ENCODE measurements at regions not wholly inside any gene's neighbourhood (a gene's known extent, or its start where the extent isn't known, plus 50 kb on each side); places are given as distances from the start of the nearest gene placed in this dataset.

DNA sequence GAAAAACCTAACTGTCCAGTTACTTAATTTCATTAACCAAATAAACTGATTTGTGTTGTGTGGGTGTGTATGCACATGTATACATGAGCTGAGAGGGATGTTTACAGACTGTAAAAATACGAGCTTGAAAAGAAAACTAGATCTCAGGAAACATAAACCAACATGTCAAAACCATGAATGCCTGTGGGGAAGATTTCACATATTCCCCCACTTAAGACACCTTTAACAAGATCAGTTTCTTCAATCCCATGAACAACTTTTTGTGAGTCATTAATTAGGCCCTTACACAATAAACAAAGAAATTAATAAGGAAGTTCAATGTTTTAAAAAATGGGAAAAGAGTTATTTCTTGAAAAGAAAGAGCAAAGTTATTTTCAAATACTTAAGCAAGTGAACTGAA is 170.8 kb downstream of the ZNF674 start:
- no peak for ATAC-seq
- H3K27ac ChIP-seq: no peak overlapping the region
- 17 to 40% methylated on average over 1 of the region's 1 CpG for WGBS, 2 donors (ENCODE audit: low coverage in 1 of 2)
- TF ChIP-seq POLR2AphosphoS5 (IDR thresholded peaks at IDR 0.05) (no peak), POLR2A (IDR thresholded peaks at IDR 0.05) (no peak), EP300 (IDR thresholded peaks at IDR 0.05) (no peak)
- TF ChIP-seq, protein P1, sequence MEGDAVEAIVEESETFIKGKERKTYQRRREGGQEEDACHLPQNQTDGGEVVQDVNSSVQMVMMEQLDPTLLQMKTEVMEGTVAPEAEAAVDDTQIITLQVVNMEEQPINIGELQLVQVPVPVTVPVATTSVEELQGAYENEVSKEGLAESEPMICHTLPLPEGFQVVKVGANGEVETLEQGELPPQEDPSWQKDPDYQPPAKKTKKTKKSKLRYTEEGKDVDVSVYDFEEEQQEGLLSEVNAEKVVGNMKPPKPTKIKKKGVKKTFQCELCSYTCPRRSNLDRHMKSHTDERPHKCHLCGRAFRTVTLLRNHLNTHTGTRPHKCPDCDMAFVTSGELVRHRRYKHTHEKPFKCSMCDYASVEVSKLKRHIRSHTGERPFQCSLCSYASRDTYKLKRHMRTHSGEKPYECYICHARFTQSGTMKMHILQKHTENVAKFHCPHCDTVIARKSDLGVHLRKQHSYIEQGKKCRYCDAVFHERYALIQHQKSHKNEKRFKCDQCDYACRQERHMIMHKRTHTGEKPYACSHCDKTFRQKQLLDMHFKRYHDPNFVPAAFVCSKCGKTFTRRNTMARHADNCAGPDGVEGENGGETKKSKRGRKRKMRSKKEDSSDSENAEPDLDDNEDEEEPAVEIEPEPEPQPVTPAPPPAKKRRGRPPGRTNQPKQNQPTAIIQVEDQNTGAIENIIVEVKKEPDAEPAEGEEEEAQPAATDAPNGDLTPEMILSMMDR (IDR thresholded peaks at IDR 0.05): no peak
- H3K4me3 ChIP-seq: no peak overlapping the region
- H3K27me3 ChIP-seq: no peaks in the 10 kb centered on the region
- no peaks in the 10 kb centered on the region for H3K4me1 ChIP-seq
- no peaks in the 10 kb centered on the region for H3K9me3 ChIP-seq
- H3K36me3 ChIP-seq: no peaks in the 10 kb centered on the region

DNA sequence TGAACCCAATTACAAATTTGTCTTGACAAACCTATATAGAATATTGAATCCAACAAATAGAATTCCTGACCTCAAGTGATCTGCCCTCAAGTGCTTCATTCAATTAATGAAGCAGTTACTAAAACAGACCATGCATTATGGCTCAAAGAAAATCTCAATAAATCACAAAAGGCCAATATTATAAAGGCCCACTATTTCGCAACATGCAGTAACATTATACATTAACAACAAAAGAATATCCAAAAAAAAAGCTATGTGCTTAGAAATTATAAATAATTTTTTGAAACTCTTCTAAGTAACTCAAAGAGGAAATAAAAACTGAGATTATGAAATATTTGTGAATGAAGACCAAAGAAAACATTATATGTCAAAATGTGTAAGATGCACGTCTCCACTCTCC is 177.7 kb downstream of the ZNF674 start:
- WGBS, 2 donors (ENCODE audit: low coverage in 1 of 2): 65 to 80% methylated on average over 2 of the region's 2 CpGs
- no peak for ATAC-seq
- no peak overlapping the region for H3K27ac ChIP-seq
- no peaks in the 10 kb centered on the region for H3K4me1 ChIP-seq
- TF ChIP-seq POLR2AphosphoS5 (IDR thresholded peaks at IDR 0.05) (no peak), POLR2A (IDR thresholded peaks at IDR 0.05) (no peak), EP300 (IDR thresholded peaks at IDR 0.05) (no peak)
- TF ChIP-seq, protein P1 (IDR thresholded peaks at IDR 0.05): no peak
- H3K36me3 ChIP-seq: no peaks in the 10 kb centered on the region
- H3K4me3 ChIP-seq: no peak overlapping the region
- no peaks in the 10 kb centered on the region for H3K9me3 ChIP-seq
- H3K27me3 ChIP-seq: no peaks in the 10 kb centered on the region

DNA sequence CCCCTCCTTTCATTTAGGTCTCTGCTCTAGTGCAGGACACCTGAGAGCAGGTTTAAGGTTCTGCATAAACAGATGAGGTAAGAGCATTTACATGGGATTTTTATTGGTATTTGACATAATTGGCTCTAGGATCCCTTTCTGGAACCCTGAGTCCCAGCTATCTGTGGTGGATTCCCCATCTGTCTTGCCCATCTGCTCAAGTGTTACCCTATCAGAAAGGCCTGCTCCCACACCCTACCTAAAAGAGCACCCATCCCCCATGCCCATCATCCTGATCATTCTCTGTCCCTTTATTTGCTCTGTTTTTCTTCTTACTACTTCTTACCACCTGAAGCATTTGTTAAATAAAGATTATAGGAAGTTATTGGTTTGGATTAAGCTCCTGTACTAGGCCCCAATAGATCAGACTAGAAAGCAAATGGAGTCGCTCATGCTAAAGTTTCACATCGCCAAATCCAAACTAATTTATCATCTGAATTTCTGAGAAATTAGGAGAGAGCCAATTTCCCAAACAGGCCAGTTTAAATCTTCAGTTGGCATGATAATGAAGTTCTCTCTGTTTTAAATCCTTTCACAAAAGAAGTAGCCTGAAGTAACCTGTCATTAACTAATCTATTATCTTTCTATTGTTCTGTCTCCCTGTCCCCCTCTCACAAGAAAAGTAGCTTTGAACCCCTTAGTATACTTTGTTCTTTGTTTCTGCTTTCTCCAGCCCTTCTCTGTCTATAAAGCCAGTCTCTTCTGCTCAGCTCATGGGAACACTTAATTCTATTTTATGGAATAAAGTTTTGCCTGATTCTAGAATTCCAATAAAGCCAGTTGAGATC is 178.6 kb downstream of the ZNF674 start:
- WGBS, 2 donors (ENCODE audit: low coverage in 1 of 2): 57% methylated on average over 1 of the region's 2 CpGs; no CpG with 5 or more reads in 1 of the 2 donors
- H3K27ac ChIP-seq: no peak overlapping the region
- ATAC-seq: no peak
- no peak overlapping the region for H3K4me3 ChIP-seq
- no peaks in the 10 kb centered on the region for H3K27me3 ChIP-seq
- no peaks in the 10 kb centered on the region for H3K4me1 ChIP-seq
- H3K36me3 ChIP-seq: no peaks in the 10 kb centered on the region
- TF ChIP-seq EP300 (IDR thresholded peaks at IDR 0.05): no peak
- no peak for TF ChIP-seq POLR2AphosphoS5 (IDR thresholded peaks at IDR 0.05)
- no peak for TF ChIP-seq POLR2A (IDR thresholded peaks at IDR 0.05)
- TF ChIP-seq, protein P1 (IDR thresholded peaks at IDR 0.05): no peak
- no peaks in the 10 kb centered on the region for H3K9me3 ChIP-seq

DNA sequence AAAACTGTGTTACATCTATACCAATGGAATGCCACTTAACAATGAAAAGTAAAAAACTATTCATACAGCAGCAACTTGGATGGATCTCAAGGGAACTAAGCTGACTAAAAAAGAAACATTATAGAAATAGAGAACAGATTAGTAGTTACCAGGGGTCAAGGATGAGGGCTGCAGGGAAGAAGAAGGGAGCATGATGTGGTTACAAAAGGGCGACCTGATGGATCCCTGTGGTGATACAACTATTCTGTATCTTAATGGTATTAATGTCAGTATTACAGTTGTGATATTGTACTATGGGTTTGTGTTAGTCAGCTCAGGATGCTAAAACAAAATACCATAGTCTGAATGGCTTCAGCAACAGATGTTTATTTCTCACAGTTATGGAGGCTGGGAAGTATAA is 190.7 kb downstream of the ZNF674 start:
- peaks cover 0 to 7% (median 0%) of the 10 kb centered on the region in 3 donors for H3K9me3 ChIP-seq
- TF ChIP-seq POLR2A (IDR thresholded peaks at IDR 0.05): no peak
- no peak for TF ChIP-seq EP300 (IDR thresholded peaks at IDR 0.05)
- TF ChIP-seq, protein P1 (IDR thresholded peaks at IDR 0.05): no peak
- no peak for TF ChIP-seq POLR2AphosphoS5 (IDR thresholded peaks at IDR 0.05)
- no peaks in the 10 kb centered on the region for H3K36me3 ChIP-seq
- 70 to 71% methylated on average over 1 of the region's 1 CpG for WGBS, 2 donors (ENCODE audit: low coverage in 1 of 2)
- no peak for ATAC-seq
- H3K27ac ChIP-seq: no peak overlapping the region
- no peaks in the 10 kb centered on the region for H3K4me1 ChIP-seq
- no peak overlapping the region for H3K4me3 ChIP-seq
- no peaks in the 10 kb centered on the region for H3K27me3 ChIP-seq

DNA sequence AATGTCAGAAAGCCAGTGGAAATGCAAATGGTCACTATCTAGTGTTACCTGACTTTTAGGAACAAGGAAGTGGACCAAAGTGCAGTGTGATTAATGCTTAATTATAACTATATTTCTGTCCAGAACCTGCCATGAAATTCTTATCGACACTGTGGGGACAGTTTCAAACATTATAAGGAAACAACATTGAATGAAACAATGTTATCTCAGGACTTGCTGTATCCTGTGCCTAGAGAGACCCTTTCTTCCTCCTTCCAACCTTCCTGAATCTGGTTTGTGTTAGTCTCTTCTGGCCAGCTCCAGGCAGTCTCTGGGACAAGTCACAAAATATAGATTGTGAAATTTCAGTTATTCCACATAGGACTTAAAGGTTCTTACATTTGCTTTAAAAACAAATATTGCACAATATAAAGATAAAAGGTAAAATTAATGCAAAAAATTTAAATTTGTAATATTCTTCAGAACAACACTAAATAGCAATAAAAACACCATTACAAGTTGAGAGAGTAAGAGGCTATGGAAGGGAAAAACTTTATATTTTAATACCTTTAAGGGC is 203.4 kb downstream of the ZNF674 start:
- TF ChIP-seq EP300 (IDR thresholded peaks at IDR 0.05) (no peak), POLR2AphosphoS5 (IDR thresholded peaks at IDR 0.05) (no peak), POLR2A (IDR thresholded peaks at IDR 0.05) (no peak)
- TF ChIP-seq, protein P1 (IDR thresholded peaks at IDR 0.05): no peak
- no peak for ATAC-seq
- Histone ChIP-seq H3K27ac (no peak overlapping the region), H3K4me1 (no peaks in the 10 kb centered on the region), H3K4me3 (no peak overlapping the region), H3K27me3 (no peaks in the 10 kb centered on the region), H3K36me3 (no peaks in the 10 kb centered on the region), H3K9me3 (no peaks in the 10 kb centered on the region)
- 44 to 57% methylated on average over 1 of the region's 1 CpG for WGBS, 2 donors (ENCODE audit: low coverage in 1 of 2)
